ENCODE measurements at regions not wholly inside any gene's neighbourhood (a gene's known extent, or its start where the extent isn't known, plus 50 kb on each side); places are given as distances from the start of the nearest gene placed in this dataset.

GRCh38 chr13:72150502-72150901, 283.5 kb upstream of the DACH1 start:
- TF ChIP-seq CTCF (IDR thresholded peaks at IDR 0.05; ENCODE audit: insufficient read depth, low read length): no peak
- no peak for TF ChIP-seq POLR2AphosphoS5 (IDR thresholded peaks at IDR 0.05; ENCODE audit: low read depth)
